Fibroblast of villous mesenchyme (primary cell): ENCODE measurements at regions not wholly inside any gene's neighbourhood (a gene's known extent, or its start where the extent isn't known, plus 50 kb on each side); places are given as distances from the start of the nearest gene placed in this dataset.

Experiments used
- DNase-seq: peaks from one replicate; pipeline ENCODE4 v3.0.0-alpha.2; 2010; ENCODE audit warnings: low read depth
- H3K4me3 ChIP-seq: 2 replicates; pipeline ENCODE4 v1.5.1; 2011; ENCODE audit warnings: low read depth, mild to moderate bottlenecking, low read length
- TF ChIP-seq, protein P1 (sequence below): IDR thresholded peaks from 2 replicates; pipeline ENCODE4 v1.5.1; 2012; ENCODE audit warnings: low read depth, mild to moderate bottlenecking, low read length; ENCODE audit not compliant: insufficient read depth

- TF ChIP-seq, protein P1, sequence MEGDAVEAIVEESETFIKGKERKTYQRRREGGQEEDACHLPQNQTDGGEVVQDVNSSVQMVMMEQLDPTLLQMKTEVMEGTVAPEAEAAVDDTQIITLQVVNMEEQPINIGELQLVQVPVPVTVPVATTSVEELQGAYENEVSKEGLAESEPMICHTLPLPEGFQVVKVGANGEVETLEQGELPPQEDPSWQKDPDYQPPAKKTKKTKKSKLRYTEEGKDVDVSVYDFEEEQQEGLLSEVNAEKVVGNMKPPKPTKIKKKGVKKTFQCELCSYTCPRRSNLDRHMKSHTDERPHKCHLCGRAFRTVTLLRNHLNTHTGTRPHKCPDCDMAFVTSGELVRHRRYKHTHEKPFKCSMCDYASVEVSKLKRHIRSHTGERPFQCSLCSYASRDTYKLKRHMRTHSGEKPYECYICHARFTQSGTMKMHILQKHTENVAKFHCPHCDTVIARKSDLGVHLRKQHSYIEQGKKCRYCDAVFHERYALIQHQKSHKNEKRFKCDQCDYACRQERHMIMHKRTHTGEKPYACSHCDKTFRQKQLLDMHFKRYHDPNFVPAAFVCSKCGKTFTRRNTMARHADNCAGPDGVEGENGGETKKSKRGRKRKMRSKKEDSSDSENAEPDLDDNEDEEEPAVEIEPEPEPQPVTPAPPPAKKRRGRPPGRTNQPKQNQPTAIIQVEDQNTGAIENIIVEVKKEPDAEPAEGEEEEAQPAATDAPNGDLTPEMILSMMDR, result no peak
- no peak overlapping the region for H3K4me3 ChIP-seq
- no peak for DNase-seq
Measured at GRCh38 chr2:221817878-221818277, 245.8 kb upstream of the EPHA4 start.

DNA sequence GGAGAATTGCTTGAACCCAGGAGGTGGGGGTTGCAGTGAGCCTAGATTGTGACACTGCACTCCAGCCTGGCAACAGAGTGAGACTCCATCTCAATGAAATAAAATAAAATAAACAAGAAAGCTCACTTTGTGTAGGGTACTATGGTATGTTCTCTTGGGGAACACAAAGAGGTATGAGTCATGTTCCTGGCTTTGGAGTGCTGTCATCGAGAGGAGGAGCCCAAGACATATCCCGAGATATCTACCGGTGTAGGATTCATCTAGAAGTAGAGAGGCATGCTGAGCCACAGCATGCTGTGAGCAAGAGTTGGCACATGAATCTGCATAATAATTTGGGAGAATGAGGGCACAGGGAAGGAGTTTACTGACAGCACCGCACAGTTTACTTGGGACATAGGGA lies 244.9 kb upstream of the EPHA4 start:
- no peak for DNase-seq
- TF ChIP-seq, protein P1, result no peak
- no peak overlapping the region for H3K4me3 ChIP-seq

DNA sequence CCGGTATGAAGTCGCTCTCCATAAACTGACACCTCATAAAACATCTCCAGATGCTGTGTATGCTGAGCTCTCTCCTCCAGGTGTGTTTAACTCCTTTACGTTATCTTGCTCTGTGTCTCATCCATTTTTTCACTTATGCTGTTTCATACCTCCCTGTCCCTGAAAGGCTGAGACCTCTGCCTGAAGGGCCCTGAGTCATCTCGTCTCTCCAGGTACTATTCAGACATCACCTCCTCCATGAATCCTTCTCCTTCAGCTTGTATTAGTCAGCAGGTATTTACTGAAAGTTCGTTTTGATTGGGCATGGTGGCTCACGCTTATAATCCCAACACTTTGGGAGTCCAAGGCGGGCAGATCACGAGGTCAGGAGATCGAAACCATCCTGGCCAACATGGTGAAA lies 244.5 kb upstream of the EPHA4 start:
- TF ChIP-seq, protein P1, result no peak
- no peak for DNase-seq
- H3K4me3 ChIP-seq, result no peak overlapping the region

GRCh38 chr2:221810650-221811049 lies 238.5 kb upstream of the EPHA4 start:
- no peak overlapping the region for H3K4me3 ChIP-seq
- TF ChIP-seq, protein P1, result no peak
- no peak for DNase-seq

- no peak for DNase-seq
- no peak overlapping the region for H3K4me3 ChIP-seq
- TF ChIP-seq, protein P1, result no peak
Measured at GRCh38 chr2:221810245-221810644, 238.1 kb upstream of the EPHA4 start.

GRCh38 chr2:221808488-221808887 lies 236.4 kb upstream of the EPHA4 start:
- DNase-seq, result no peak
- H3K4me3 ChIP-seq, result no peak overlapping the region
- TF ChIP-seq, protein P1, result no peak

- H3K4me3 ChIP-seq, result no peak overlapping the region
- no peak for DNase-seq
- TF ChIP-seq, protein P1, result no peak
Measured at GRCh38 chr2:221807706-221808105, 235.6 kb upstream of the EPHA4 start.
